Left ventricle myocardium inferior (tissue), 1 donor: ENCODE measurements at regions not wholly inside any gene's neighbourhood (a gene's known extent, or its start where the extent isn't known, plus 50 kb on each side); places are given as distances from the start of the nearest gene placed in this dataset.

Source experiments
- DNase-seq: peaks from one replicate; pipeline ENCODE4 v3.0.0-alpha.2; 2020
- H3K27ac ChIP-seq: fragments of 200-600 bp; replicated peaks from 2 replicates; pipeline ENCODE4 v1.8.0; 2021
- H3K27me3 ChIP-seq: fragments of 200-600 bp; 2 replicates; pipeline ENCODE4 v1.8.0; 2021; ENCODE audit warnings: low read depth
- H3K36me3 ChIP-seq: fragments of 200-600 bp; 2 replicates; pipeline ENCODE4 v1.8.0; 2021
- H3K4me1 ChIP-seq: fragments of 200-600 bp; 2 replicates; pipeline ENCODE4 v1.8.0; 2021
- H3K4me3 ChIP-seq: fragments of 200-600 bp; 2 replicates; pipeline ENCODE4 v1.8.0; 2021; ENCODE audit warnings: mild to moderate bottlenecking, moderate library complexity
- H3K9me3 ChIP-seq: fragments of 200-600 bp; replicated peaks from 2 replicates; pipeline ENCODE4 v1.8.0; 2021
- intact Hi-C: fragments of 100-400 bp; cut with micrococcal nuclease; formaldehyde crosslinking; loops from one replicate; pipeline ENCODE4 v1.11.0; 2022
- TF ChIP-seq, protein P1 (sequence below): fragments of 200-600 bp; IDR thresholded peaks from 2 replicates; pipeline ENCODE4 v1.8.0; 2021; ENCODE audit warnings: antibody characterized with exemption, mild to moderate bottlenecking, borderline replicate concordance
- donor health status: DM: no; HTN: yes; CAD: no; lungs with severe emphysema.

DNA sequence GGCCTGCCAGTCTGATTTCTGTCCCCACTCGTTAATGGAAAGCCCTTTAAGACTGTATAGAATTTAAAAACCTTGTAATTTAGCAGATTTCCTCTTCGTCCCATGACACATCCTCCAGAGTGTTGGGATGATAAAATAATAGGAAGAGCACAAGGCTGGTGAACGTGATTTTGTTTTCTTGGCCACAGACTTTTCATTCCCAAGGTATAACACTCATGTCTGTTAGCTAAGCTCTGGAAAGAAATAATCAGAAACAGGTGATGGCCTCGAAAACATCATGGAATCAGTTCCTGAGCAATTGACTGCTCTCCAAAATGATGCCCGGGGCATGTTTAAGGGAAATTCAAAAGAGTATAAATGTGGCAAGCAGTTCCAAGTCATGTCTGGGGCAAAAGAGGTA lies 337.8 kb upstream of the TCF4 start:
- H3K27me3 ChIP-seq = no peaks in the 10 kb centered on the region
- no peaks in the 10 kb centered on the region for H3K9me3 ChIP-seq
- DNase-seq = no peak
- no peak overlapping the region for H3K4me3 ChIP-seq
- H3K36me3 ChIP-seq = no peaks in the 10 kb centered on the region
- no peaks in the 10 kb centered on the region for H3K4me1 ChIP-seq
- no peak overlapping the region for H3K27ac ChIP-seq
- TF ChIP-seq, protein P1, sequence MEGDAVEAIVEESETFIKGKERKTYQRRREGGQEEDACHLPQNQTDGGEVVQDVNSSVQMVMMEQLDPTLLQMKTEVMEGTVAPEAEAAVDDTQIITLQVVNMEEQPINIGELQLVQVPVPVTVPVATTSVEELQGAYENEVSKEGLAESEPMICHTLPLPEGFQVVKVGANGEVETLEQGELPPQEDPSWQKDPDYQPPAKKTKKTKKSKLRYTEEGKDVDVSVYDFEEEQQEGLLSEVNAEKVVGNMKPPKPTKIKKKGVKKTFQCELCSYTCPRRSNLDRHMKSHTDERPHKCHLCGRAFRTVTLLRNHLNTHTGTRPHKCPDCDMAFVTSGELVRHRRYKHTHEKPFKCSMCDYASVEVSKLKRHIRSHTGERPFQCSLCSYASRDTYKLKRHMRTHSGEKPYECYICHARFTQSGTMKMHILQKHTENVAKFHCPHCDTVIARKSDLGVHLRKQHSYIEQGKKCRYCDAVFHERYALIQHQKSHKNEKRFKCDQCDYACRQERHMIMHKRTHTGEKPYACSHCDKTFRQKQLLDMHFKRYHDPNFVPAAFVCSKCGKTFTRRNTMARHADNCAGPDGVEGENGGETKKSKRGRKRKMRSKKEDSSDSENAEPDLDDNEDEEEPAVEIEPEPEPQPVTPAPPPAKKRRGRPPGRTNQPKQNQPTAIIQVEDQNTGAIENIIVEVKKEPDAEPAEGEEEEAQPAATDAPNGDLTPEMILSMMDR = no peak
- intact Hi-C loops = no loop called here

DNA sequence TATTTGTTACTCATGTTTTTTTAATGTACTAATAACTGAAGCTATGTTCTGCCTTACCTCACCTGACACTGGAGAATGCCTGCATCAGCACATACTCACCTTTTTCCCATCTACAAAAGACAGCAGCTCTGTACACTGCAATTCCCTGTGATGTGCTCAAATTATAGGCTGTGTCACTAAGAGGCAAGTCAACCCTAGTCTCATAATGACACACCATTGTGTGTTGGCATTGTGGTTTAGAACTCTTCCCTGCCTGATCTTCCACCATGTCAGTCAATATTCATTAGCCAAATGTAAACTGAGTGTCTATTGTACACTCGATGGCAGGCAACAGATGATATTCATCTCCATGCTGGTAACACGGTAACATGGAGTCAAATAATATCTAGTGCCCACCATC lies 332.1 kb upstream of the TCF4 start:
- no peak for DNase-seq
- Histone ChIP-seq H3K4me1 (no peaks in the 10 kb centered on the region), H3K27ac (no peak overlapping the region), H3K9me3 (no peaks in the 10 kb centered on the region), H3K27me3 (no peaks in the 10 kb centered on the region), H3K36me3 (no peaks in the 10 kb centered on the region), H3K4me3 (no peak overlapping the region)
- intact Hi-C loops = no loop called here
- TF ChIP-seq, protein P1 = no peak

DNA sequence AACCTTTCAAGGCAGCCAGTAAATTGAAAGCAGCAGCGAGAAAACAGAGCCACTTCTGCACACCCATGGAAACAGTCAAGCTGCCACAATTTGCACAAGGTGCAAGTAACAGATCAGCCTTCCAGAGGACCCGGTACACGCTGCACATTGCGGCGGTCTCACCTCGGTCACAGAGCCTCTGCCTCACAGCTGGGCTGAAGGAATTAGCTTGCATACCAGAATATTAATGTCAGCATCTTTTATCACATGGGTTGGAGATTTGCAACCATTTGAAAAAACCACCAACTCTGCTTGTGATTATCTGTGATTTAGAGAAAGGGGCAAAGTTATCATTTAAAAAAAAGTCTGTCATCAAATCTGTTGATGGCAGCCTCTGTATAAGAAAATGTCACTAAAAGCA lies 330.5 kb upstream of the TCF4 start:
- no peak for DNase-seq
- intact Hi-C loops = no loop called here
- Histone ChIP-seq H3K4me1 (no peaks in the 10 kb centered on the region), H3K9me3 (no peaks in the 10 kb centered on the region), H3K27ac (no peak overlapping the region), H3K36me3 (no peaks in the 10 kb centered on the region), H3K27me3 (no peaks in the 10 kb centered on the region), H3K4me3 (no peak overlapping the region)
- TF ChIP-seq, protein P1 = no peak

DNA sequence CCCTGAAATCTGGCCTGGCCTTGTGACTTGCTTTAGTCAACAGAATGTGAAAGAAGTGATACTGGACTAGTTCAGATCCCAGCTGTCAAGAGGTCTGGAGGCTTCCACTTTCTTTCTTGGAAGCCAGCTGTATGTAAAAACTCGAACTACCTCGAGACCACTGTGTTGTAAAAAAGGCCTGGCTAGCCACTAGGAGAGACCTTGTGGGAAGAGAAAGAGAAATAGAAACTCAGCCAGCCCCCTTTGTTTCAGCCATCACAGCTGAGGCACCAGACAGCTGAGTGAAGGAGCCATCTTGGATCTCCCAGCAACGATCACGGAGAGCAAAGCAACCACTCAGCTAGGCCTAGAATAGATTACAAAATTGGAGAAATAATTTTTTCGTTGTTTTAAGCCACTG lies 324.9 kb upstream of the TCF4 start:
- intact Hi-C loops = no loop called here
- H3K27me3 ChIP-seq = no peaks in the 10 kb centered on the region

DNA sequence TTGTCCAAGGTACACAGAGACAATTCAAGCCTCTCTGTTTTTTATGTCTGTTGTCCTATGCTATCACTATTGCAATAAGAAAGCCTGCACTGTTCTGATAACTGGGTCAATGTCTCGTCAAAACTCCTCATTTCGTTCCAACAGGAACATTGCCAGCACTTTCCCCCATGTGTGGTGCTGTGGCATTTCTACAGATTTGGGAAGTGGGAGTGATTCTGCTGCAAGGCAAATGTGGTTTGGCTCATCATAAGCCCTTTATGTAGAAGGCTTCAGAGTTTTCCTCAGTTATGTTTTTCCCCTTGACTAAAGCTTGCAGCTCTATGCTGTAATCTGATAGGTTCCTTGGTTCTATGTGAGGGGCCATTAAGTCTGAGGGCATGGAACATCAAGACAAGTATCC lies 324.1 kb upstream of the TCF4 start:
- Histone ChIP-seq H3K36me3 (no peaks in the 10 kb centered on the region), H3K27ac (no peak overlapping the region), H3K4me3 (no peak overlapping the region), H3K27me3 (no peaks in the 10 kb centered on the region), H3K9me3 (no peaks in the 10 kb centered on the region), H3K4me1 (peaks cover 12% of the 10 kb centered on the region)
- intact Hi-C loops = no loop called here
- TF ChIP-seq, protein P1 = no peak
- DNase-seq = no peak

More for the DNA sequence above, 324.9 kb upstream of the TCF4 start:
- TF ChIP-seq, protein P1 = no peak
- no peak overlapping the region for H3K4me3 ChIP-seq
- H3K9me3 ChIP-seq = no peaks in the 10 kb centered on the region
- peaks cover 5% of the 10 kb centered on the region for H3K4me1 ChIP-seq
- H3K36me3 ChIP-seq = no peaks in the 10 kb centered on the region
- DNase-seq = no peak
- H3K27ac ChIP-seq = no peak overlapping the region

DNA sequence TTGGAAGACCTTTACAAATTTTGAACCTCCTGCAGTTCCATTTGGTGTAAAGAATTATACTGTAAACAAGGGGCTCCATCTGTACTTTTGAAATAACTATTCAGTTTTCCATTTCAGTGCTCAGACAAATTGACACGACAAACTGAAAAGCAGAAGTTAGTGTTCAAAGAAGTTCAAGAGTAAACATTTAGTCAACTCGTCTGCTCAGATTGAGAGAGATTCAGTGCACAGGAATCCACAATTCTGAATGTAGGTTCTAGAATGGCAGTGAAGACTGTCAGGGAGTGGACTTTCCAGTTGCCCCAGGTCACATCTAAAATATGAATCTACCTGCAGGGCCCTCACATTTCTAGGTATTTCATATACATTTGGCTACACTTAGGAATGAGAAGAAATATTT lies 322.3 kb upstream of the TCF4 start:
- DNase-seq = no peak
- H3K27me3 ChIP-seq = no peaks in the 10 kb centered on the region
- H3K4me1 ChIP-seq = peaks cover 16% of the 10 kb centered on the region
- TF ChIP-seq, protein P1 = no peak
- H3K4me3 ChIP-seq = no peak overlapping the region
- H3K27ac ChIP-seq = no peak overlapping the region
- no peaks in the 10 kb centered on the region for H3K36me3 ChIP-seq
- no peaks in the 10 kb centered on the region for H3K9me3 ChIP-seq
- intact Hi-C loops = no loop called here
